ENCODE measurements at regions not wholly inside any gene's neighbourhood (a gene's known extent, or its start where the extent isn't known, plus 50 kb on each side); places are given as distances from the start of the nearest gene placed in this dataset.
A peak's percentile ranks its signal among the peaks of the same experiment; 100 is the strongest.

DNA sequence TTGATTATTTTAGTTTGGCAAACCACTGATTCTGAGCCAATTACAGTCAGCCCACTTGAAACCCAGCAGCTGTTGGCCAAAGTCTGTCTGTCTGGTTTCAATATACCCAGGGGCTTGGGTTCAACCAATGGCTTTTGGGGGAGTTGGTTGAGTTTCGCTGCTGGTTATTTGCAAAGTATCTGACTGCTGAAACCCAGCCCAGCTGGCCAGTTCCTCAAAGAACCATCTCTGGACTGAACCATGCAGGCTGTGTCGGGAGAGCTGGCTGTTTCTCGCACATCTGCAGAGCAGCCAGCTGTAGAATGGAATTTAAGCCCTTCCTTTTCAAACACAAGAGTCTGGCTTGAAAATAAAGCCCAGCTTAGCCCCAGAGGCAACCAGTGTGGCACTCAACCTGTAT is 66.0 kb upstream of the PAX7 start:
- H3K79me1 ChIP-seq (ENCODE audit: low read depth, low read length) = no peaks in the 10 kb centered on the region
- no peak overlapping the region for H2BK15ac ChIP-seq (ENCODE audit: low read length)
- H2AK5ac ChIP-seq (ENCODE audit: low read depth, low read length) = no peak overlapping the region
- DNase-seq (ENCODE audit: low read depth in 1 of 2, low spot score in 2 of 2) = no peak
- no peak overlapping the region for H3K9ac ChIP-seq (replicated peaks in 1 of 4; ENCODE audit: extremely low read depth in 1 of 4, low read depth in 3 of 4, low read length in 3 of 4)
- H3K4me2 ChIP-seq (ENCODE audit: insufficient read depth in 1 of 2, low read depth in 2 of 2, low read length in 2 of 2) = no peak overlapping the region
- H3K23ac ChIP-seq (ENCODE audit: insufficient read length) = no peak overlapping the region
- ChIA-PET CTCF (ENCODE audit: partially characterized antibody) (interaction anchor here (1.2 to 50.4 kb wide), 7 partner anchors 6 to 562 kb away, joined by 3 to 984 read pairs (median 8); no protein-coding TSS in a partner anchor), POLR2A (ENCODE audit: partially characterized antibody) (no interaction called here)
- H3K79me2 ChIP-seq (ENCODE audit: control insufficient read depth in 1 of 2, insufficient read depth in 2 of 2, low read length in 2 of 2) = no peaks in the 10 kb centered on the region
- H3K23me2 ChIP-seq (ENCODE audit: low read depth, low read length) = no peaks in the 10 kb centered on the region
- H4K91ac ChIP-seq (replicated peaks; ENCODE audit: insufficient read length, low read length) = no peak overlapping the region
- 93% methylated on average over 3 of the region's 3 CpGs; no CpG with 5 or more reads in 1 of the 2 experiments for WGBS, 2 experiments (ENCODE audit: extremely low coverage in 1 of 2, insufficient coverage in 1 of 2, insufficient read length in 1 of 2, insufficient replicate concordance in 2 of 2, low coverage in 1 of 2, low lambda C conversion rate in 2 of 2, missing lambda C conversion rate in 1 of 2)
- no peak overlapping the region for H3K14ac ChIP-seq (ENCODE audit: insufficient read length)
- H3K4ac ChIP-seq (replicated peaks; ENCODE audit: insufficient read length, low read depth, low read length) = no peak overlapping the region
- H2BK12ac ChIP-seq (ENCODE audit: low read depth, low read length) = no peak overlapping the region
- H3K4me1 ChIP-seq (replicated peaks in 1 of 4; ENCODE audit: control insufficient read depth in 3 of 4, insufficient read depth in 4 of 4, low read length in 3 of 4) = no peaks in the 10 kb centered on the region; a peak in 1 of 7 replicates
- H3K27me3 ChIP-seq (replicated peaks in 1 of 4; ENCODE audit: control insufficient read depth in 3 of 4, extremely low read depth in 1 of 4, insufficient read depth in 3 of 4, low read length in 3 of 4) = peaks cover 0 to under 1% (median 0%) of the 10 kb centered on the region in 4 experiments; a peak in 2 of 7 replicates
- no peak overlapping the region for H4K5ac ChIP-seq (ENCODE audit: insufficient read length, low read depth, low read length)
- no peak overlapping the region for H2AFZ ChIP-seq (ENCODE audit: low read length)
- no peak for FAIRE-seq
- no peak overlapping the region for H3K4me3 ChIP-seq (ENCODE audit: extremely low read depth in 1 of 4, insufficient read depth in 2 of 4, low read depth in 3 of 4, low read length in 4 of 4)
- no peak overlapping the region for H3K56ac ChIP-seq (replicated peaks; ENCODE audit: insufficient read length, low read depth, low read length)
- 0 out of 2 replicates have a peak overlapping the region, but pooled peaks have one; percentile 16 for H2BK5ac ChIP-seq (ENCODE audit: low read depth, low read length)
- 0 out of 2 replicates have a peak overlapping the region, but pooled peaks have one; percentile 61 for H2BK20ac ChIP-seq (ENCODE audit: low read length)
- H3K27ac ChIP-seq (ENCODE audit: low read depth, low read length) = no peak overlapping the region
- no peaks in the 10 kb centered on the region for H4K20me1 ChIP-seq (replicated peaks in 1 of 2; ENCODE audit: control insufficient read depth in 1 of 2, insufficient read depth in 2 of 2, low read length in 2 of 2)
- no peaks in the 10 kb centered on the region for H3K36me3 ChIP-seq (ENCODE audit: control insufficient read depth in 2 of 4, insufficient read depth in 4 of 4, low read length in 3 of 4)
- H2BK120ac ChIP-seq (replicated peaks; ENCODE audit: low read depth, low read length) = no peak overlapping the region
- H3K18ac ChIP-seq (ENCODE audit: extremely low read depth, low read length) = no peak overlapping the region
- no peaks in the 10 kb centered on the region for H3K9me3 ChIP-seq (ENCODE audit: insufficient read depth in 2 of 2, low read depth in 1 of 2, low read length in 1 of 2)
- no peak overlapping the region for H4K8ac ChIP-seq (ENCODE audit: extremely low read depth, insufficient read depth, low read length)
- no peak for TF ChIP-seq TAF7 (optimal IDR thresholded peaks at IDR 0.05; ENCODE audit: borderline replicate concordance, low read depth, low read length)
- TF ChIP-seq KDM1A (IDR thresholded peaks at IDR 0.05; ENCODE audit: borderline replicate concordance, low read length) = no peak
- no peak for TF ChIP-seq CTCF (IDR thresholded peaks at IDR 0.05; ENCODE audit: control extremely low read depth in 1 of 3, insufficient read depth in 1 of 3, low read depth in 1 of 3, low read length in 3 of 3)
- no peak for TF ChIP-seq EZH2 (IDR thresholded peaks at IDR 0.05; ENCODE audit: low read depth, low read length, severe bottlenecking)
- no peak for TF ChIP-seq POLR2A (IDR thresholded peaks at IDR 0.05; ENCODE audit: control extremely low read depth in 1 of 2, low read depth in 2 of 2, low read length in 2 of 2)
- no peak for TF ChIP-seq KDM5A (IDR thresholded peaks at IDR 0.05; ENCODE audit: low read length)
- TF ChIP-seq SP2 (IDR thresholded peaks at IDR 0.05; ENCODE audit: low read length) = no peak
- no peak for TF ChIP-seq E2F6 (IDR thresholded peaks at IDR 0.05)
- TF ChIP-seq HDAC6 (IDR thresholded peaks at IDR 0.05; ENCODE audit: low read depth, low read length) = no peak
- no peak for TF ChIP-seq RAD21 (IDR thresholded peaks at IDR 0.05 in 1 of 2, conservative IDR thresholded peaks at IDR 0.05 in 1 of 2; ENCODE audit: low read depth in 2 of 2, low read length in 2 of 2)
